HL-60 (cell line): ENCODE measurements at regions not wholly inside any gene's neighbourhood (a gene's known extent, or its start where the extent isn't known, plus 50 kb on each side); places are given as distances from the start of the nearest gene placed in this dataset.

Experiments
- DNase-seq, 2 experiments: peaks; one replicate each; pipeline ENCODE4 v3.0.0-alpha.2; 2010 to 2020; ENCODE audit warnings: low read depth in 1 of 2, low spot score in 1 of 2
- H3K27ac ChIP-seq: fragments of 250-450 bp; sonication (Bioruptor Pico); replicated peaks from 2 replicates; pipeline ENCODE4 v1.5.1; 2020; ENCODE audit warnings: mild to moderate bottlenecking, moderate library complexity
- H3K27me3 ChIP-seq: fragments of 250-450 bp; sonication (Bioruptor Pico); 2 replicates; pipeline ENCODE4 v1.5.1; 2021; ENCODE audit warnings: mild to moderate bottlenecking, moderate library complexity; ENCODE audit not compliant: insufficient read depth, poor library complexity, severe bottlenecking
- H3K4me3 ChIP-seq: replicated peaks from 2 replicates; pipeline ENCODE4 v1.5.1; 2011; ENCODE audit warnings: mild to moderate bottlenecking, control low read depth, low read length; ENCODE audit not compliant: insufficient read depth
- CTCF ChIP-seq: IDR thresholded peaks from one replicate; pipeline ENCODE4 v1.5.1; 2011; ENCODE audit warnings: low read length, control low read depth, inconsistent platforms; ENCODE audit not compliant: insufficient read depth
- GABPA ChIP-seq: IDR thresholded peaks from 2 replicates; pipeline ENCODE4 v1.6.1; 2012; ENCODE audit warnings: low read depth
- POLR2AphosphoS5 ChIP-seq: IDR thresholded peaks from 2 replicates; pipeline ENCODE4 v1.6.1; 2012; ENCODE audit warnings: low read depth
- REST ChIP-seq: IDR thresholded peaks from 2 replicates; pipeline ENCODE4 v1.6.1; 2012; ENCODE audit warnings: low read depth; ENCODE audit not compliant: insufficient replicate concordance
- SPI1 ChIP-seq: IDR thresholded peaks from 2 replicates; pipeline ENCODE4 v1.6.1; 2012; ENCODE audit warnings: low read depth, mild to moderate bottlenecking, borderline replicate concordance

- DNase-seq = no peak
- Histone ChIP-seq H3K27me3 (no peaks in the 10 kb centered on the region), H3K4me3 (no peak overlapping the region), H3K27ac (no peak overlapping the region)
- TF ChIP-seq REST (no peak), SPI1 (no peak), POLR2AphosphoS5 (no peak), CTCF (no peak), GABPA (no peak)
These were observed 54.2 kb upstream of the MYCBP2 start for GRCh38 chr13:77381059-77381458.

GRCh38 chr13:77379508-77379907 lies 52.6 kb upstream of the MYCBP2 start:
- DNase-seq = no peak
- H3K4me3 ChIP-seq = no peak overlapping the region
- TF ChIP-seq CTCF (no peak), SPI1 (no peak), REST (no peak), GABPA (no peak), POLR2AphosphoS5 (no peak)
- H3K27me3 ChIP-seq = no peaks in the 10 kb centered on the region
- H3K27ac ChIP-seq = no peak overlapping the region

GRCh38 chr13:77378662-77379061 lies 51.8 kb upstream of the MYCBP2 start:
- no peaks in the 10 kb centered on the region for H3K27me3 ChIP-seq
- no peak overlapping the region for H3K4me3 ChIP-seq
- no peak for DNase-seq
- no peak overlapping the region for H3K27ac ChIP-seq
- TF ChIP-seq REST (no peak), SPI1 (no peak), GABPA (no peak), POLR2AphosphoS5 (no peak)
